Neural progenitor cell (in vitro differentiated cells): ENCODE measurements at regions not wholly inside any gene's neighbourhood (a gene's known extent, or its start where the extent isn't known, plus 50 kb on each side); places are given as distances from the start of the nearest gene placed in this dataset.
"Not testable (repeated sequence)": the region's sequence is repeated elsewhere in the genome, so short reads cannot be mapped to it uniquely, and the experiment has no call there.

Experiments
- EZH2 ChIP-seq: fragments of 200-600 bp; sonication (generic); IDR thresholded peaks from 2 replicates; pipeline ENCODE4 v1.6.1; 2017; ENCODE audit warnings: antibody characterized with exemption, mild to moderate bottlenecking, moderate library complexity
- TF ChIP-seq, protein P1 (sequence below): fragments of 200-600 bp; sonication (generic); IDR thresholded peaks from 2 replicates; pipeline ENCODE4 v1.5.1; 2017; ENCODE audit warnings: antibody characterized with exemption, mild to moderate bottlenecking

- TF ChIP-seq, protein P1, sequence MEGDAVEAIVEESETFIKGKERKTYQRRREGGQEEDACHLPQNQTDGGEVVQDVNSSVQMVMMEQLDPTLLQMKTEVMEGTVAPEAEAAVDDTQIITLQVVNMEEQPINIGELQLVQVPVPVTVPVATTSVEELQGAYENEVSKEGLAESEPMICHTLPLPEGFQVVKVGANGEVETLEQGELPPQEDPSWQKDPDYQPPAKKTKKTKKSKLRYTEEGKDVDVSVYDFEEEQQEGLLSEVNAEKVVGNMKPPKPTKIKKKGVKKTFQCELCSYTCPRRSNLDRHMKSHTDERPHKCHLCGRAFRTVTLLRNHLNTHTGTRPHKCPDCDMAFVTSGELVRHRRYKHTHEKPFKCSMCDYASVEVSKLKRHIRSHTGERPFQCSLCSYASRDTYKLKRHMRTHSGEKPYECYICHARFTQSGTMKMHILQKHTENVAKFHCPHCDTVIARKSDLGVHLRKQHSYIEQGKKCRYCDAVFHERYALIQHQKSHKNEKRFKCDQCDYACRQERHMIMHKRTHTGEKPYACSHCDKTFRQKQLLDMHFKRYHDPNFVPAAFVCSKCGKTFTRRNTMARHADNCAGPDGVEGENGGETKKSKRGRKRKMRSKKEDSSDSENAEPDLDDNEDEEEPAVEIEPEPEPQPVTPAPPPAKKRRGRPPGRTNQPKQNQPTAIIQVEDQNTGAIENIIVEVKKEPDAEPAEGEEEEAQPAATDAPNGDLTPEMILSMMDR = not testable (repeated sequence)
- TF ChIP-seq EZH2 = not testable (repeated sequence)
Observed at GRCh38 chr6:112955743-112956142, 608.6 kb downstream of the RFPL4B start.
